Heart left ventricle (tissue), 16 donors: ENCODE measurements at regions not wholly inside any gene's neighbourhood (a gene's known extent, or its start where the extent isn't known, plus 50 kb on each side); places are given as distances from the start of the nearest gene placed in this dataset.

Experiments used
- ATAC-seq, 4 donors: fragments of 200-7000 bp; cut with Tn5 transposase; one replicate each; pipeline ENCODE4 v1.9.1; 2020 to 2022; ENCODE audit warnings: moderate library complexity in 4 of 4, mild to moderate bottlenecking in 3 of 4, moderate number of reproducible peaks in 1 of 4
- DNase-seq, 5 donors: peaks; one replicate each; pipeline ENCODE4 v3.0.0-alpha.2; 2020
- H3K27ac ChIP-seq, 12 donors: fragments of 200-600 bp; sonication (generic) in 4 of 12; one replicate each; pipeline versions ENCODE4 v1.5.0 to v1.8.0; 2016 to 2022; ENCODE audit warnings: mild to moderate bottlenecking in 2 of 12
- H3K27me3 ChIP-seq, 9 donors: fragments of 200-600 bp; sonication (generic) in 2 of 9; one replicate each; pipeline versions ENCODE4 v1.5.1 to v1.8.0; 2016 to 2022; ENCODE audit warnings: mild to moderate bottlenecking in 3 of 9
- H3K36me3 ChIP-seq, 9 donors: fragments of 200-600 bp; sonication (generic) in 2 of 9; one replicate each; pipeline versions ENCODE4 v1.5.0 to v1.8.0; 2018 to 2022; ENCODE audit warnings: mild to moderate bottlenecking in 2 of 9
- H3K4me1 ChIP-seq, 12 donors: fragments of 200-600 bp; sonication (generic) in 4 of 12; one replicate each; pipeline versions ENCODE4 v1.5.0 to v1.8.0; 2016 to 2022; ENCODE audit warnings: mild to moderate bottlenecking in 3 of 12
- H3K4me3 ChIP-seq, 12 donors: fragments of 200-600 bp; sonication (generic) in 4 of 12; one replicate each; pipeline versions ENCODE4 v1.5.0 to v1.8.0; 2017 to 2022; ENCODE audit warnings: mild to moderate bottlenecking in 9 of 12, moderate library complexity in 4 of 12
- H3K9me3 ChIP-seq, 12 donors: fragments of 200-600 bp; sonication (generic) in 4 of 12; one replicate each; pipeline versions ENCODE4 v1.5.0 to v1.8.0; 2016 to 2022; ENCODE audit warnings: mild to moderate bottlenecking in 1 of 12
- POLR2A ChIP-seq, 2 donors: fragments of 450-650 bp; IDR thresholded peaks; one replicate each; pipeline ENCODE4 v1.6.1; 2017; ENCODE audit warnings: antibody characterized with exemption in 2 of 2, mild to moderate bottlenecking in 2 of 2, moderate library complexity in 2 of 2
- WGBS, 4 donors: extraction: QIAGEN DNeasy Blood & Tissue Kit in 2 of 4; methylation state at CpG; one replicate each; pipeline versions ENCODE4 v1.1.5 to v1.1.7; 2013 to 2018; 5-methylcytosine and 5-hydroxymethylcytosine counted together
- intact Hi-C, 10 donors: fragments of 100-400 bp; cut with DNase I; formaldehyde crosslinking; loops; one replicate each; pipeline versions ENCODE4 v1.11.1 to v1.14.2; 2022
- TF ChIP-seq, protein P1 (sequence below), 12 donors: fragments of 200-600 bp; sonication (generic) in 4 of 12; IDR thresholded peaks; one replicate each; pipeline versions ENCODE4 v1.5.0 to v1.8.0; 2018 to 2022; ENCODE audit warnings: antibody characterized with exemption in 12 of 12, mild to moderate bottlenecking in 5 of 12
- donor health status: ischemic (EF 13 %, LVEDD 7.1; RV severe dilation, severe dysfunction).
- donor health status: healthy with polysubstance abuse.
- donor health status: DM: no; HTN: yes; CAD: no.
- donor health status: DM: no; HTN: no; CAD: no.
- donor health status: ischemic (EF 25% LVEDD 6.9; RV normal size, moderate dysfunction).
- donor health status: ischemic (EF 25% LVEDD 5.7; RV mildly dilated, moderate dysfunction).
- donor health status: healthy.
- donor health status: DM: yes; HTN: yes; CAD: no.
- donor health status: ischemic (EF 35%, LVEDD 5.7; RV mildly dilated, moderate dysfunction).
- donor health status: nonischemic (EF 11% LVEDD 7.7; RV severe dilation, severe dysfunction).
- donor health status: DM: yes; HTN: yes; CAD: no.
- donor health status: PGD.
- donor health status: ischemic (EF 29% LVEDD 5.4; RV normal size, mild dysfunction).
- donor health status: nonischemic (EF 23%, LVEDD 6.1; RV moderate dilation, normal function).

DNA sequence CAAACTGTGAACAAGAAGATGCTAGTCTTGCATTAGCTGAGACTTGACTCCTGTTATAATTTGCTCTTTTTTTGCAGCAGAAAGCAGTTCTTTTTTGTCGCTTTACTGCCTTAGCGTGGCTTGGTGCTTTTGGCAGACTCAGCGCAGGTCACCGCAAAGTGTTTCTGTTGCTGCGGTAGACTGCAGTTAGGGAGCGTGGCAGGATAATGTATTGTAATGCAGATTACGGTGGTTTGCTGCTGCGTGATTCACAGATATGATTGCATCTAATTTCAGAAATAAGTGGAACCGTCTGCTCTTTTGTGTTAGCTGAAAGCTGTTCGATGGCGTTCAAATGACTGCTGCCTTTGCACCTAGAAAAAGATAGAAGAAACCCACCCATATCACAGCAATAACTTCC, 131.6 kb upstream of the SATB2 start:
- no peak for ATAC-seq
- no peak for DNase-seq
- Histone ChIP-seq H3K9me3 (no peaks in the 10 kb centered on the region), H3K27me3 (peaks cover 0 to 18% (median 0%) of the 10 kb centered on the region in 9 donors), H3K4me3 (no peak overlapping the region), H3K4me1 (no peaks in the 10 kb centered on the region), H3K36me3 (no peaks in the 10 kb centered on the region), H3K27ac (no peak overlapping the region)
- no peak for TF ChIP-seq POLR2A (IDR thresholded peaks at IDR 0.05)
- TF ChIP-seq, protein P1, sequence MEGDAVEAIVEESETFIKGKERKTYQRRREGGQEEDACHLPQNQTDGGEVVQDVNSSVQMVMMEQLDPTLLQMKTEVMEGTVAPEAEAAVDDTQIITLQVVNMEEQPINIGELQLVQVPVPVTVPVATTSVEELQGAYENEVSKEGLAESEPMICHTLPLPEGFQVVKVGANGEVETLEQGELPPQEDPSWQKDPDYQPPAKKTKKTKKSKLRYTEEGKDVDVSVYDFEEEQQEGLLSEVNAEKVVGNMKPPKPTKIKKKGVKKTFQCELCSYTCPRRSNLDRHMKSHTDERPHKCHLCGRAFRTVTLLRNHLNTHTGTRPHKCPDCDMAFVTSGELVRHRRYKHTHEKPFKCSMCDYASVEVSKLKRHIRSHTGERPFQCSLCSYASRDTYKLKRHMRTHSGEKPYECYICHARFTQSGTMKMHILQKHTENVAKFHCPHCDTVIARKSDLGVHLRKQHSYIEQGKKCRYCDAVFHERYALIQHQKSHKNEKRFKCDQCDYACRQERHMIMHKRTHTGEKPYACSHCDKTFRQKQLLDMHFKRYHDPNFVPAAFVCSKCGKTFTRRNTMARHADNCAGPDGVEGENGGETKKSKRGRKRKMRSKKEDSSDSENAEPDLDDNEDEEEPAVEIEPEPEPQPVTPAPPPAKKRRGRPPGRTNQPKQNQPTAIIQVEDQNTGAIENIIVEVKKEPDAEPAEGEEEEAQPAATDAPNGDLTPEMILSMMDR (IDR thresholded peaks at IDR 0.05): no peak
- intact Hi-C loops: no loop called here
- WGBS, 4 donors: 68 to 72% (median 69%) methylated on average over 11 of the region's 11 CpGs

DNA sequence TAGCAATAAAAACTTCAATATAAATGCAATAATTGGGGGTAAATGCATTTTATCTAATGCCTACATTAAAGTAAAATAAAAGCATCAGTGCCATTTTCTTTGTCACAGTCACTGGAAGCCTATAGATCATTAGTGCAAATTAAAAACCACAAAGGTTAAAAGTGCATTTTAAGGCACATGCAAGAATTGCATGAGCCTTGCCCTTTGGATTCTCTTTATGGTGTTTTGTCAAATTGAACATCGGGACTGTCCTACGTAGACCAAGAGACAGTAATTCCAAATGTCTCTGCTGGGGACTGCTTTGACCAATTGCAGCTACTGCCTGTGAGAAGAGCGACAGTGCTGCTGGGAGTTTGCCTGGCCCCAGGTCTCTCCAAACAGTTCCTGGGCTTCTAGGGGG, 130.3 kb upstream of the SATB2 start:
- intact Hi-C loops: no loop called here

DNA sequence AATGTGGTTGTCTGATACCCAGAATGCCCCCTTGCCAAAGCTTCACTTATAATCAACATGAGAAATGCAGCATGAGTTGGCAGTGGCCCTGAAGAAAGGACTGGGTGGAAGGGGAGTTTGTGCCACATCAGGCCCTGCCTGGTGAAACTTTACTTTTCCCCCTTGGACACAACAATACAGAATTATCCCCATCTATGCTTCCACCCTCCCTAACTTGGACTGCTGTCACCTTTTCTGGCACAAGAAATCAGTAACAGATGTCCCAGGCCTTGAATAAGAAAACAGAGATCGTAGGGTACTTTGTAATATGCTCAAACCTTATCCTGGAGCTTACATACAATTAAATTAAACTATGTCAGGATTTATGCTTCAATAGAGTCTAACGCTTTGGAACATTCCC, 128.9 kb upstream of the SATB2 start:
- H3K4me1 ChIP-seq: peaks cover 0 to under 1% (median 0%) of the 10 kb centered on the region in 12 donors
- H3K27me3 ChIP-seq: peaks cover 0 to 22% (median 0%) of the 10 kb centered on the region in 9 donors
- intact Hi-C loops: no loop called here
- no peaks in the 10 kb centered on the region for H3K36me3 ChIP-seq
- DNase-seq (no peak), ATAC-seq (no peak)
- no peak overlapping the region for H3K27ac ChIP-seq
- H3K9me3 ChIP-seq: no peaks in the 10 kb centered on the region
- no peak for TF ChIP-seq POLR2A (IDR thresholded peaks at IDR 0.05)
- TF ChIP-seq, protein P1 (IDR thresholded peaks at IDR 0.05): no peak
- whole genome bisulfite sequencing, 4 donors: 83 to 88% (median 86%) methylated on average over 2 of the region's 2 CpGs
- no peak overlapping the region for H3K4me3 ChIP-seq

More for the DNA sequence above, 130.3 kb upstream of the SATB2 start:
- no peak overlapping the region for H3K4me3 ChIP-seq
- H3K36me3 ChIP-seq: no peaks in the 10 kb centered on the region
- no peak overlapping the region for H3K27ac ChIP-seq
- WGBS, 4 donors: 53 to 78% (median 67%) methylated on average over 3 of the region's 3 CpGs
- H3K9me3 ChIP-seq: no peaks in the 10 kb centered on the region
- DNase-seq (no peak), ATAC-seq (no peak)
- H3K4me1 ChIP-seq: no peaks in the 10 kb centered on the region
- no peak for TF ChIP-seq POLR2A (IDR thresholded peaks at IDR 0.05)
- TF ChIP-seq, protein P1 (IDR thresholded peaks at IDR 0.05): no peak
- peaks cover 0 to 22% (median 0%) of the 10 kb centered on the region in 9 donors for H3K27me3 ChIP-seq

DNA sequence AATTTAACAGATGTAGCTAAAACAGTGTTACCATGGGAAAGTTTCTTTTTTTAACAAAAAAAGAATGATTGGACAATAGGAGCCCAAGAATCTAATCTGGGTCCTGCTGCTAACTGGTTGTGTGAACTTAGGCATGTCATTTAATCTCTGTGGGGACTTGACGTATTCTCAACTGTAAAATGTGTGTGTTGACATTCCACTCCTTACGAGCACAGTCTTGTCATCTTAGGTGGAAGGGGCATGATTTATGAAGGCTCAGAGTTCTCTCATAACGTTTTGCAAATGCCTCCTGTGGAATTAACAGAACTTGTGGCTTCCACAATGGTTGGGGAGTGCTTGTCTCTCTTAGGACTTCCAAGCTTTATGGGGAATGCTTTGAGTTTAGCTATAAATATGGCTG, 125.9 kb upstream of the SATB2 start:
- intact Hi-C loops: loop anchor here in 1 of 10 donors (2.0 kb wide), 1 partner anchor 21 kb away; no protein-coding TSS in a partner anchor
- H3K27ac ChIP-seq: no peak overlapping the region
- TF ChIP-seq, protein P1 (IDR thresholded peaks at IDR 0.05): no peak
- no peak for TF ChIP-seq POLR2A (IDR thresholded peaks at IDR 0.05)
- WGBS, 4 donors: 64 to 71% (median 66%) methylated on average over 3 of the region's 3 CpGs
- DNase-seq: no peak
- no peak overlapping the region for H3K4me3 ChIP-seq
- no peak for ATAC-seq
- peaks cover 0 to 23% (median 0%) of the 10 kb centered on the region in 9 donors for H3K27me3 ChIP-seq
- no peaks in the 10 kb centered on the region for H3K9me3 ChIP-seq
- peaks cover 0 to 8% (median 0%) of the 10 kb centered on the region in 12 donors for H3K4me1 ChIP-seq
- H3K36me3 ChIP-seq: no peaks in the 10 kb centered on the region
